ENCODE measurements at regions not wholly inside any gene's neighbourhood (a gene's known extent, or its start where the extent isn't known, plus 50 kb on each side); places are given as distances from the start of the nearest gene placed in this dataset.

GRCh38 chr11:23112390-23112789, 252.1 kb upstream of the CCDC179 start:
- Histone ChIP-seq H3K9me3 (no peaks in the 10 kb centered on the region), H3K4me3 (no peak overlapping the region), H3K27me3 (no peaks in the 10 kb centered on the region), H3K27ac (no peak overlapping the region), H3K36me3 (no peaks in the 10 kb centered on the region), H3K4me1 (no peaks in the 10 kb centered on the region)
- no peak for TF ChIP-seq CTCF (IDR thresholded peaks at IDR 0.05)
- no peak for TF ChIP-seq POLR2A (IDR thresholded peaks at IDR 0.05)
- no peak for TF ChIP-seq POLR2AphosphoS5 (IDR thresholded peaks at IDR 0.05; ENCODE audit: insufficient read depth in 1 of 2, low read depth in 1 of 2)
- DNase-seq (ENCODE audit: extremely low spot score in 2 of 2): no peak
- intact Hi-C loops (cut with DNase I): loop anchor here (2.0 kb wide), 1 partner anchor 14 kb away; no protein-coding TSS in a partner anchor

GRCh38 chr11:23112987-23113886, 253.0 kb upstream of the CCDC179 start:
- Histone ChIP-seq H3K4me1 (no peaks in the 10 kb centered on the region), H3K36me3 (no peaks in the 10 kb centered on the region), H3K27ac (no peak overlapping the region), H3K4me3 (no peak overlapping the region), H3K9me3 (no peaks in the 10 kb centered on the region), H3K27me3 (no peaks in the 10 kb centered on the region)
- intact Hi-C loops (cut with DNase I): loop anchor here (2.0 kb wide), 1 partner anchor 14 kb away; no protein-coding TSS in a partner anchor
- TF ChIP-seq CTCF (IDR thresholded peaks at IDR 0.05): no peak
- TF ChIP-seq POLR2AphosphoS5 (IDR thresholded peaks at IDR 0.05; ENCODE audit: insufficient read depth in 1 of 2, low read depth in 1 of 2): no peak
- TF ChIP-seq POLR2A (IDR thresholded peaks at IDR 0.05): no peak
- DNase-seq (ENCODE audit: extremely low spot score in 2 of 2): no peak

- Histone ChIP-seq H3K4me3 (no peak overlapping the region), H3K4me1 (no peaks in the 10 kb centered on the region), H3K27ac (no peak overlapping the region), H3K27me3 (no peaks in the 10 kb centered on the region), H3K9me3 (no peaks in the 10 kb centered on the region), H3K36me3 (no peaks in the 10 kb centered on the region)
- DNase-seq (ENCODE audit: extremely low spot score in 2 of 2): no peak
- intact Hi-C loops (cut with DNase I): loop anchor here (2.0 kb wide), 1 partner anchor 15 kb away; no protein-coding TSS in a partner anchor
- no peak for TF ChIP-seq POLR2AphosphoS5 (IDR thresholded peaks at IDR 0.05; ENCODE audit: insufficient read depth in 1 of 2, low read depth in 1 of 2)
- no peak for TF ChIP-seq POLR2A (IDR thresholded peaks at IDR 0.05)
- TF ChIP-seq CTCF (IDR thresholded peaks at IDR 0.05): no peak
Measured at GRCh38 chr11:23113887-23114216, 253.6 kb upstream of the CCDC179 start.

GRCh38 chr11:23123753-23124152, 263.5 kb upstream of the CCDC179 start:
- H3K9me3 ChIP-seq: no peaks in the 10 kb centered on the region
- TF ChIP-seq POLR2A (IDR thresholded peaks at IDR 0.05) (no peak), CTCF (IDR thresholded peaks at IDR 0.05) (no peak), POLR2AphosphoS5 (IDR thresholded peaks at IDR 0.05; ENCODE audit: insufficient read depth in 1 of 2, low read depth in 1 of 2) (no peak)
- intact Hi-C loops (cut with DNase I): no loop called here

GRCh38 chr11:23124249-23124648, 264.0 kb upstream of the CCDC179 start:
- H3K4me1 ChIP-seq: no peaks in the 10 kb centered on the region
- no peak overlapping the region for H3K27ac ChIP-seq
- H3K36me3 ChIP-seq: no peaks in the 10 kb centered on the region
- no peaks in the 10 kb centered on the region for H3K9me3 ChIP-seq
- TF ChIP-seq POLR2AphosphoS5 (IDR thresholded peaks at IDR 0.05; ENCODE audit: insufficient read depth in 1 of 2, low read depth in 1 of 2): no peak
- TF ChIP-seq POLR2A (IDR thresholded peaks at IDR 0.05): no peak
- TF ChIP-seq CTCF (IDR thresholded peaks at IDR 0.05): no peak
- intact Hi-C loops (cut with DNase I): no loop called here
- no peak for DNase-seq (ENCODE audit: extremely low spot score in 2 of 2)
- no peaks in the 10 kb centered on the region for H3K27me3 ChIP-seq
- no peak overlapping the region for H3K4me3 ChIP-seq

More at GRCh38 chr11:23123753-23124152, 263.5 kb upstream of the CCDC179 start:
- no peaks in the 10 kb centered on the region for H3K36me3 ChIP-seq
- H3K4me3 ChIP-seq: no peak overlapping the region
- H3K4me1 ChIP-seq: no peaks in the 10 kb centered on the region
- H3K27me3 ChIP-seq: no peaks in the 10 kb centered on the region
- H3K27ac ChIP-seq: no peak overlapping the region
- DNase-seq (ENCODE audit: extremely low spot score in 2 of 2): no peak
